NOMO-1 treated with dmso at 0.1 percent for 144 hours (cell line): ENCODE measurements at regions not wholly inside any gene's neighbourhood (a gene's known extent, or its start where the extent isn't known, plus 50 kb on each side); places are given as distances from the start of the nearest gene placed in this dataset.

ENCODE experiments used
- DNase-seq: peaks from one replicate; lab custom pipeline; 2025; ENCODE audit not compliant: unreplicated experiment; lab: John Stamatoyannopoulos, UW

DNA sequence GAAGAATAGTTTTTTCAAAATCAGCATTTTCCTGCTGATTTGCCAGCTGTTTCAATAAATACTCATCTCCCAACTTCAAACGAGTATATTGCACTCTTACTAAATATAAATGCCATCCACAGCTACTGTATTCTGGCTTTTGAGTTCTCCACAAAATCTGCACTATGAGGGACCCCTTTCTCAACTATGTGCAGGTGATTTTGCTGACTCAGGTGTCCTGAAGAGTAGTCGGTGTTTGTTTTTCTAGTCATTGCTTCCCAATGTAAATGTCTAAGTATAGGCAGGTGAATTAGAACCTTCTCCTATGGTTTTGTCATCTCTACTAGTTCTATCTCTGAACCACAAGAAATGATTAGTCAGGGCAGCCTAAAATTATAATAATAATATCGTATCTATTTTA, 616.8 kb upstream of the MEF2C start:
- no peak for DNase-seq

DNA sequence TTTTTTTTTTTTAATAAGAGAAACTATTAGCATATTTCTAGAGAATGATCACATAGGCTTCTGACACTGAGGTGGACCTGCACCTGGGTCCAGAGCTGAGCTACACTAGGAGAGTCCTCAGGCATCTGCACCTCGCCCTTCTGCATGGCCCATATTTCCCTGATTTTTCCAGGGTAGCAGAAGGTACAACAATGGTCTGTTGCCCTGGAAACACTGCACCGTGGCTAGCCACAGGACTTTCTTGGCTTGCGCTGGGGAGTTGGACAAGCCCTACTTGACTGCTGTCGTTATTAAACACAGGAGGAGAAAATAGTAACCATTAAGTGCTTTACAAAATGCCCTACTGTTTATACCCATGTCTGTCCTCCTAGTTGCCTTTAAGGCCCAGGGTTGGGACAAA, 615.7 kb upstream of the MEF2C start:
- DNase-seq = no peak

DNA sequence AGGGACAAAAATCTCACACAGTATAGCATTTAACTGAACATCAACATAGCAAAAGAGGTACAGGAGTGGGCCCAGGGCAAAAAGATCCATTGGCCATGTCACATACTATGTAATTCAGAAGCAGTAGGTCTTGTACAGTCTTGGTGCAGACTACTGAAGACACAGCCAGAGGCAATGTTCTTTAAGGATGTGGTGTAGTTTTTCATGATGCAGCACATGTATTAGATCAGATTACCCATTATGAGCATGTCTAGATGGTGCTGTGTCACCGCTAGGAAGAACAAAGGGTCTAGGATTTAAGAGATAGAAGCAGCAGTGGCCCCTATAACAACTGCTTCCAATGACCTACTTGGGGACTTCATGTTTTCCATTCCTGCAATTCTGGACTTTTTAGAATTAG, 610.4 kb upstream of the MEF2C start:
- no peak for DNase-seq

DNA sequence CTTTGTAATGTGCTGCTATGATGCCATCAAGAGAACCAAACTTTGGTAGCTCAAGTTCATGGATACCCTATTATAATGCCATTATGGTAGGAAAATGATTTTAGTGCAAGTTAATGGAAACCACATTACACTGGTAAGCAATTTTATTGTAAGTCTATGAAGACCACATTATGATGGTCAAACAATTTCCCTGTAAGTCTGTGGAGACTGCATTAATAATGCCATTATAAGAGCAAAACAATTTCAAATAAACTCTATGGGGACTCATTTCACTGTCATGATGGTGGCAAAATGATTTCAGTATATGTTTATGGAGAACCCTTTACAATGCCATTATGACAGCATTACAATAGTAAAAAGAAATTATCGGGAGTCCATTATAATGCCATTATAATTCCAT, 602.0 kb upstream of the MEF2C start:
- no peak for DNase-seq

DNA sequence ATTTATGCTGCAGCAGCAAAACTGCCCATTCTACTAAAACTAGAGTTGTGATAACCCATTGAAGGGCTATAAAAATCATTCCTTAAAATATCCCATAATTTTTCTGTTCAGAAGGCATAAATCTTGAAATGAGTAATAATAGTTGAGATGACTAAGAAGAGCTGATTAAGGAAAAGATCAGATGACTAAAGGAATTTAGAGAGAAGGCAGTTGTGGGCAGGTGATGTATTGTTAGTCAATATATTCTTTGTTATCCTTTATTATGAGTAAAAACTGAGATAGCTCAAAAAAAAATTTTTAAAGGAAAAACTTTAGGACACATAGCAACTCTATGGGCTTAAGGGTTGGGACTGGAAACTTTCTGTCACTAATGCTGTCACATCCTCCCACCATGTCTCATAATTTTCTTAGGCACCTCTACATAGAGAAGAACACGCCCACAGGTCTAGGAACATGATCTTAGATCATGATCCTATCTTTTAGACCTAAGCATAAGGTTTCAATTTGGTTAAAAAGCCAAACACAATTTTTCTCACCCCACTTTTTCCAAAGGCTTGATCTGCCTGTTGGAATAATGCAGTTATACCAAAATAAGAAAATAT, 597.5 kb upstream of the MEF2C start:
- no peak for DNase-seq

DNA sequence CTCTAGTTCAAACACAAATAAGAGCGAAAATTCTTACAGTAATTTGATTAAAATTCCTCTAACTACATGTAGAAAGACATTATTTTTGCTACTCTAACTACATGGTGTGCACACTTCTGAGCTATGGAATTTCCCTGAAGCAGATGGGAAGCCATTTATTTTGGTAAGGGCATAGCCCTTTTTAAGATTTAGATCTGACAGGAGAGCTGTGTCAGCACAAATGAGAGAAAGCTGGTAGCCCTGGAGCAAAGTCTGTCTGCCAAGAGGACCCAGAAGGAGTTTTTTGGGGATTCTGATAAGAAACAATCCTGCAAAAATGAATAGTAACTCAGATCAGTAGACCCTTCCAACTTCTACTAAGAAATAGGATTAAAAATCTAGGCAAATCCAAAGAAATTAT, 595.9 kb upstream of the MEF2C start:
- no peak for DNase-seq

DNA sequence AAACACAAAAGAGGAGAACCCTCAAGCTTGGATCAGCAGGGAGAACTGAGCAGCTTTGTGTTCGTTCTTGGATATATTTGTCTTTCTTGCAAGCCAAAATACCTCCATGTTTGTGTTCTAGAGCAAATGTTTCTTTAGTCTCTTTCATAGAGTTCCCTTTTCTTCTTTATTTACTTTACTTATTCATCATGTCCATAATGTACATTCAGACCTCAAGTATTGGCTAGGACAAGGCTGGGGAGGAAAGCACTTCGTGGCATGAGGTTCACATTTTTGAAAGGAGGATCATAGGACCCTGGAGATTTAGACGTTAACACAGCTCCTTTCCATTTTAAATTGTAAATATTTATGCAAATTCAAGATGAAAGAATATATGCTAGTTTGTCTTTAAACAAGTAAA, 590.2 kb upstream of the MEF2C start:
- no peak for DNase-seq

DNA sequence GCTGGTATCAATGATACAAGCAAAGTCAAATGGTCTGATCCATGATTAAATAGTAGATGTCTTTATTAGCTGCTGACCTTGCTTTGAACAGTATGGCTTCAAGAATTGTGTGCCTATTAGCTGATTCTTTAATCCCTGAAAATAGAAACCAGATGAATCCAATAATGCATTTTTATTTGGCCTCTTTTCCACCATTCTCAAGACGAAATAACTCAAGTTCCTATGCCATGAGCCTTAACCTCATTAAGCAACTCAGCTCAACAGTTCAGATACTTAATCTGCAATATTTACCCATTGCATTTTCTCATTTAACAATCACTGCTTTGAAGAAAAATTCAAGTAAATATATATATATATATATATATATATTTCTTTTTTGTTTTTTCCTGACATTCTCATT, 588.6 kb upstream of the MEF2C start:
- no peak for DNase-seq

DNA sequence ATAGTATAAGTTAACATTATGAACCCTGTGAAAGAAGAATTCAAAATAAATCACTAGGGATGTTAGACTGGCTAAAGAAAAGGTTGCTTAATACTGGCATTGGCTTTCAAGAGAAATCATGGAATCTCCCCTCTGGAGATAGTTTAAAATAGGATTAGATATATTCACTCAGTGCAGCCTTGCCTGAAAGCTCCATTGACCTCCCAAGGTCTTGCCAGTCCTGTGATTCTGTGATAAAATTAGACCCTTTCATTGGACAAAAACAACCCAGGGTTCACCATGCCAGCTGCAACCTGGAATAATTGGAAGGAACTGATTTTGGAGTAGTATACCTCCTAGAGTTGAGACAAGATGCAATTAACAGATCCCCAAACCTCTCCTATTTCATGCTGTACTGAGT, 588.1 kb upstream of the MEF2C start:
- no peak for DNase-seq

DNA sequence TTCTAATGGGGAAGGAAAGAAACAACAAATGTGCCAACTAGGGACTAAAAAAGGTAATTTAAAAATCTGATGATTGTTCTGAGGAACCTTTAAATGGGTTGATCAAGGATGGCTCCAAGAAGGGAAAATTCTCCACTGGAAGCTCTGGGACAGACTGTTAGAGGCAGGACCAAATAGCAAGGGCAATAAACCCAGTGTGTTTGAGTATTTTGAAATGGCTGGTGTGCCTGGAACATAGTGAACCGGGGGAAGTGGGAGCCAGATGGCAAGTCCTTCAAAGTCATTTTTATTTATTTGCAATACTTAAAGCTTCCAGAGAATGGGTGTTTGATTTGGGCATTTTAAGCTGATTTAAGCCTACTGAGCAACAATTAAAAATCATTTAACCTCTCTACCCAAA, 587.7 kb upstream of the MEF2C start:
- DNase-seq = no peak

DNA sequence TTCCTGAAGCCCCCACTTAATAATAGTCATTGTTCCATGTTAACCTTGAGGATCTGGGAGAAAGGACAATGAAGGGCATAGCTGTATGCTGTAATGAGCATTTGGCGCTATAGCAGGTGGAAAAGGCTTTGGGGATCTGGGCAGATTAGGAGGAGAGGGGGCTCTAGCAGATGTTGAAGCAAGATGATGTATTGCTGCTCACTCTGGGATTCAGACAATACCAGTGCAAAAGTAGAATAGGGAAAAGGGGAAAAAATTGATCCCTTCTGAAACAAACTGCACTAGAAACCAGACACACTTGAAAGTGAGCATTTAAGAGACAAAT, 575.3 kb upstream of the MEF2C start:
- no peak for DNase-seq

DNA sequence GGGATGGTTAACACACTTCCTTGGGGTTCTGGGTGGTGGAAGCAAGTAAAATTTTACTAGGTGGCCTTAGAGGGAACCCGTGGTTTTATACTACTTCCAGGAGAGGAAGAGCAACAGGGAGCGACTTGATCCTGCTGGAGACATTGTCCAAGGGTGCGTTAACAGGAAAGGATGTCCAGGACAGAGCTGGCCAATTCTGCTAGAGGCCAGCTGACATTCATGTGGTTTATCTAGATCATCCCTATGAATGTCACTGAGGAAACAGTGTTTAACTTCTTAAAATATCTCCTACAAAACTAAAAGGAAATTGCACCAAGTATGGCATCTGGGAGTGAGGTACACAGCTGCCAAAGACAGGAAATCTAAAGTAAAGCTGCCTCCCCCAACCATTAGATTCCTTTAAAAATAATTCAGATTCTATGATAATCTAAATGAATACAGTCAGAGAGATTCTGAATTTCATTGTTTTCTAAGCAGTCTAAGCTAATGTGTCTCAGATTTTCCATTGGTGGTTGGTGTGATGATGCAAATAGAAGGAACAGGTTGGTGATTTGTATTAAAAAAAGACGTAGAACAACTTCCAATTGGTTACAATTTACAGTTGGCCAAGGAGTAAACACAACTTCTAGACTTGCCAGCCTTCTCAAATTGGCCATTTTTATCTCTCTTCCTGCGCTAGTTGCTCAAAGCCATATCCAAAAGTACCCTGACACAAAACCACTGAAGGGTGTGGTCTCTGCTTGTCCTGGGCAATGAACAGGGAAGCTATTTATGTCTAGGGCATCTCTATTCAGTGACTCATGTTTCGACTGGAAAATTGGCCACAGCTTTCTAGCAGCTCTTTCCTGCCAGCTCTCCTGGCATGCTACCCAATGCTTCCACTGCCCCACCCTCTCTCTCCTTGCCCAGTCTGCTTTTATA, 574.7 kb upstream of the MEF2C start:
- DNase-seq = peak; percentile 54

DNA sequence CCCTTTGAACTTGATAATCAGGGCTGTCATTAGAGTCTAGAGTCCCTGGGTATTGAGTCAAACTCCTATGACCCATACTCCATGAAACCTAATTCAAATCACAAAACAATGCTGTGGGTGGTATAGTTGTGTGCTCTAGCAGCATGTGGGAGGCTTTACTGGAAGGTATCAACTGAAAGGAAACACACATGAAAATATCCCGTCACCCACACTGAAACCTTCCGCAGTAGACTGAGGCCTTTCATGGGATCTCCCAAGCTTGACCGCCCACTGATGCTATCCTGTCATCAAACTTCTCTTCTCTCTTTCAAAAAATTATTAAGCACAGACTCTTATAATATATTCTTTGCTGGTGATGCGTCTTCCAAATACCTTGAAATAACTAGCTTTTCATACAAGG, 569.1 kb upstream of the MEF2C start:
- no peak for DNase-seq

DNA sequence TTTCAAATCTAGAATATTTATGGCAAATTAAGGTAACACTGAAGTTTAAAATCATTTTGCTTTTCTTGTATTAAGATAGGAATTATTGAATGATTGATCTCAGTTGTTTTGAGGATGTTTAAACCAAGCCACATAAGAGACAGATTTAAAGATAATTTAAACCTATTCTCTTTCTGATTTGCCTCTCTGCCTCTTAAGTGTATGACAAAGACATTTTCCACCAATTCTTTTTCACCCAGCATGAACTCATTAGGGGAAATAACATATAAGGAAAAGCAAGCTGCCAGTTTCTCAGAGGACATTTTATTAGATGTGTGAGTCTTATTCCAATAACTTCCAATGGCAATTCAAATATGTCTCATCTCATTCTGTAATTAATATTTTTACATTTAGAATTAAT, 568.3 kb upstream of the MEF2C start:
- no peak for DNase-seq

DNA sequence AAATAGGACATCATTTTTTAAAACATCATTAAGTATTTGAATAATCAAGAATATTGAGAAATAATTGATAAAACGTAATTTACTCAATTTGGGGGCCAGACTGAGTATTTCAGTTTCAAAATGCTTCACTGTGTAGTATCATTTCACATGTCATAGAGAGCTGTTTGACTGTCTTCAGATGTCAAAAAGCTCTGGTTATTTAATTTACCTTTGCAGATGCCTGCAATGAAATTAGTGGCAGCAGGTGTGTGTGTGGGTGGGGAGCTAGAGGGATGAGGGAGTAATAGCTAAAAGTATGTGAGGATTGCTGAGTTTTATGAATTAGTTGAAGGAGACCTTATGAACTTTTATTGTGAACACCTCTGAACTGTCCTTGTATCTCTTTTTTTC, 567.2 kb upstream of the MEF2C start:
- DNase-seq = no peak

DNA sequence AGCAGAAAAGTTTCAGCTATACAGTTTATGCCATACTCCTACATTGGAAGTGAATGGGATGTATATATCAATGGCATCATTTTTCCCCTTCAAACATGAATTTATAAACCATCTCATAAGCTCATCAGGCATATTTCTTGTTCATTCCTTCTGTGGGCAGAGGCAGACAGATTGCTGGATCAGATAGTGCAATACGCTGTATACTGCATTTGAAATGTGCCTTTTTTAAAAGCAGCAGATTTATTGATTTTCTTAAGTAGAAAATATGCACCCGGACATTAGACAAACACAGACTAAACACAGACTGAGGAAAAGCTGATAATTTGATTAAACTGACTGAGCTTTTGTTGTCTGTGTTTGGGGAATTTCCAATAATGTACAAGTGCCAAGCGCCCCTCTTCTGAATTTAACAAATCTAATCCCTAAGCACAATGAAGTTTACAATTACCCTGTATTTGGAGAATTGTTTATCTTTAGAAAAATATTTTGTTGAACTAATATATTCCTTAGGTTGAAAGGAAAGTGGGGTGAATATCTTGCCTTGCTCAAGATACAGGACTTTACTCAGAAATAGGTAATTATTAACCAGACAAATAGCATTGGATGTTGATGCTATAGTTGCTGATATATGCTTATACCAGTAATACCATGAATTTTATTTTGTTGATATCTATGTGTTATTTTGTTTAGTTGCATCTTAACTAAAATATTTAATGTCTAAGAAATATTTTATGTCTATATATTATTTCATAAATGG, 566.6 kb upstream of the MEF2C start:
- no peak for DNase-seq

DNA sequence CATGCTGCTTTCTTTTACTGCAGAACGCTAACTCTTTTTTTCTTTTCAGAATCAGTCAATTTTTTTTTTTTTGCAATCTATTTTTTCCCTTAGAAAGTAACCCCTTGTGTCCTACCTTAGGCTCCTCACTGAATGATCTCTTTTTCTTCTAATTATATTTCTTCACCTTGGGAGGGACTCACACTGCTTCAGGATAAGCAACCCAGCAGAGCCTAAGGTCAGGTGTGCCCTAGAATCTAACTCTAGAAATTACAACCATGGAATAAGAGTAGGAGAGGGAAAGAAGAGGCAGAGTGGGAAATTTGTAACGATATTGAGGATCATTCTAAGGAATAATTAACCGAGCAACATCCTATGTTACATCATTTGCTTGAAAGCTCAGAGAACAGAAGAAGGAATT, 564.0 kb upstream of the MEF2C start:
- no peak for DNase-seq

DNA sequence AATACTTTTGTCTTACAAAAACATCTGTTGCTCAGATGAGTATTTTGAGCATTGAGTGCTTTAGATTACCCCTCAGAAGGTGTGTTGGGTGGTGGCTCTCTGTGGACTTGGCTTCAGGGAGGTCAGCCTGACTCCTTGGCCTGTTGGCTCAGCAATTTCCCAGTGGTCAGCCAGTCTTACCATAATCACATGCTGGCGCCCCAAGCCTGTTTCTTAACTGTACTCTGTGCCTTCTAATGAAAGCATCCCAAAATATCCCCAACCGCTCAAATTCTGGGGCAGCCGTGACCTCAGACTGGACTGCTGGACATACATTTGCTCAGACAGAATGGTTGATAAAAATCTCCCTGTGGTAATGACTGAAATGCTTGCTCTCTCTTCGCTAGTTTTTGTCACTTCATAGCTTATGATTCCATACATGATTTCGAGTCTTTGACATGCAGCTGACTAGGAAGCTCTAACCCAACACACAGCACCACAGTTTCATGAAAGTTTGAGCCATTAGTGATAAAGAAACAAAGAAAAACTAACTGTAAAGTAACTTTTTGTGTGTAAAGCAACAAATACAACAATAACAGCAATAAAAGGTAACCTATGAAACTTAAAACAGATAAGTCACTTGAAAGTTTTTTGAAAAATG, 562.2 kb upstream of the MEF2C start:
- no peak for DNase-seq

DNA sequence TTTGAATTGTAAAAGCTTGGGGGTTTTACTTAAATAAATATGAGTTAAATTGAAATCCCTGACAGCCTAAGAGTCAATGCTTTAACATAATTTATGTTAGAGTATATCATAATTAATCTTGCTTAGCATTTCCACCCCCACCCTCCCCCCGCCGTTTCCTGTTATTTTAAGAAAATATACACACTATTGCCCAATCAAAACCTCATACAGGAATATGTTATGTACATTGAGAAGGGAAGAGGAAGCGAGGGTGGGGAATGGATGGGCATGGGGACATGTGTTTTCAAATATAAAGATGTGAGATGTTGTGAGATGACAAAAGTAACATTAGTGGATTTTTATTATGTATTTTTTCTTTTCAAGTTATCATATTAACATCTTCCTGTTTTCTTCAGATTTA, 561.1 kb upstream of the MEF2C start:
- DNase-seq = peak; percentile 11

DNA sequence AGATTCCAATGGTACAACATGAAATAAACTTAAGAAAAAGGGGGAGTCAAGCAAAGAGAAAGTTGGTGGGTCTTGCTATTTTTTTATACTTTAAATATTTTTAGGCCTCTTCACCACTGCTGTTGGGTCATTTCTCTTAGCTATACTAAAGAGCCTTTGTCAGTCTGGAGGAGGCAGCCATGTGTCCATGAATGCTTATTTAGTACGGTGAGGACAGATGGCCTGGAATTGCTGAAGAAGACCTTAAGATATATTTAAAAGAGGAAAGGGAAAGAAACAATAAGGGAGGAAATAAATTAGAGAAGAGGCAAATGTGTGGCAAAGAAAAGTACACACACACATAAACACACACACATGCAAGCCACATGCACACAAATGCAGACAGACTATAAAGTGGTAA, 560.5 kb upstream of the MEF2C start:
- DNase-seq = no peak

DNA sequence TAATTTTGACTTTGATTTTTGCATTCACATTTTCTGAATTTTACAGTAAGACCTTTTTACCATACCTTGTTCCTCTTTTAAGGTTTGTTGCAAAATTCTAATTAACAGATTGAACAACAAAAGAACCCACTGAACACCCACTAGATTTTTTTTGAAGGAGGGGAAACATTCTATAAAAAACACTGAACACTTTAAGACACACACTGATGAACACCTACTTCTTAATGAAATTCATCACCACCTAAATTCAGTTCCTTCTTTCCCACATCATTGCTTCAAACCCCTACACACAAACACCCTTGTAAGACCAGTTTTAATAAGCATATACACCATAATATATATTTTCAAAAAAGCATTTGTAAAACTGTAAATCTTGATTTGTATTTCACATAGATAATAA, 559.0 kb upstream of the MEF2C start:
- DNase-seq = no peak

DNA sequence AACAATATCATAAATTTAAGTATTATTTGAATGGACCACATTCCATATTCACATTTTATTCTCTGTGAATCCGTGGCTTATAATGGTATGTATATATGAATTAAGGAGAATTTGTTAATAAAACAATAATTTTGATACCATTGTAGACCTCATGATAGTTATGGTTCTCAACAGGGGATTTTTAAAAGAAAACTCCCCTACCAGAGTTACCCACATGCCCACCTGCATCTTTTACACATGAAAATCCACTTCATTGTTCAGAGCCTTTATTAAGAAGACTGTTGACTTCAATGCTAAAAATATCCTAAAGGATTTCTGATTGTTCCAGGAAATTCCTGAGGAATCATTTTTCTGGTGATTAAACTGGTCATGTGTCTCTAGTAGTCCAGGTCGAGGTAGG, 557.7 kb upstream of the MEF2C start:
- no peak for DNase-seq
